GM06990 (cell line): ENCODE measurements at regions not wholly inside any gene's neighbourhood (a gene's known extent, or its start where the extent isn't known, plus 50 kb on each side); places are given as distances from the start of the nearest gene placed in this dataset.

ENCODE experiments used
- DNase-seq: peaks from one replicate; pipeline ENCODE4 v3.0.0-alpha.2; 2011; ENCODE audit not compliant: insufficient read length; ENCODE audit errors: extremely low read depth
- H3K27me3 ChIP-seq: replicated peaks from 2 replicates; pipeline ENCODE4 v1.6.0; 2011; ENCODE audit warnings: low read length; ENCODE audit not compliant: control insufficient read depth, insufficient read depth
- H3K36me3 ChIP-seq: 2 replicates; pipeline ENCODE4 v1.5.1; 2011; ENCODE audit warnings: low read length; ENCODE audit not compliant: control insufficient read depth, insufficient read depth
- H3K4me3 ChIP-seq: replicated peaks from 2 replicates; pipeline ENCODE4 v1.5.1; 2011; ENCODE audit warnings: low read depth, mild to moderate bottlenecking, control low read depth, low read length
- TF ChIP-seq, protein P1 (sequence below): IDR thresholded peaks from 2 replicates; pipeline ENCODE4 v1.5.1; 2011; ENCODE audit warnings: low read length, control low read depth, mild to moderate bottlenecking, inconsistent platforms; ENCODE audit not compliant: insufficient read depth, poor library complexity, severe bottlenecking

DNA sequence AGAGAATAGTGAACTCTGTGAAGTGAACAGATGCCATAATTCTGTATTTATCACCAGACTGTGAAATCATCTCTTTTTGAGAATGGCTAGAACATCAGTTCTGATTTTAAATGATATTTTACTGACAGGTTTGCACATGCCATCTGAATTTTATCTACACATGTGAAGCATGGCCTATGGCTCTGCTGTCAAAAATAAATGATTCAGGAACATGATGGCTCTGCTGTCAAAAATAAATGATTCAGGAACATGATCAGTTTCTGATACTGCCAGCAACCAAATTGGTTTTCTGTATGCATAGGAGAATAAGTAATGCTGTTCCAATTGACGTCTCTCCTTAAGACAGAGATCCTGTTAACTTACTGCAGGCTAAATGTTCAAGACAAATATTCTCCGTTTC, 70.6 kb upstream of the TLL1 start:
- H3K4me3 ChIP-seq: no peak overlapping the region
- TF ChIP-seq, protein P1, sequence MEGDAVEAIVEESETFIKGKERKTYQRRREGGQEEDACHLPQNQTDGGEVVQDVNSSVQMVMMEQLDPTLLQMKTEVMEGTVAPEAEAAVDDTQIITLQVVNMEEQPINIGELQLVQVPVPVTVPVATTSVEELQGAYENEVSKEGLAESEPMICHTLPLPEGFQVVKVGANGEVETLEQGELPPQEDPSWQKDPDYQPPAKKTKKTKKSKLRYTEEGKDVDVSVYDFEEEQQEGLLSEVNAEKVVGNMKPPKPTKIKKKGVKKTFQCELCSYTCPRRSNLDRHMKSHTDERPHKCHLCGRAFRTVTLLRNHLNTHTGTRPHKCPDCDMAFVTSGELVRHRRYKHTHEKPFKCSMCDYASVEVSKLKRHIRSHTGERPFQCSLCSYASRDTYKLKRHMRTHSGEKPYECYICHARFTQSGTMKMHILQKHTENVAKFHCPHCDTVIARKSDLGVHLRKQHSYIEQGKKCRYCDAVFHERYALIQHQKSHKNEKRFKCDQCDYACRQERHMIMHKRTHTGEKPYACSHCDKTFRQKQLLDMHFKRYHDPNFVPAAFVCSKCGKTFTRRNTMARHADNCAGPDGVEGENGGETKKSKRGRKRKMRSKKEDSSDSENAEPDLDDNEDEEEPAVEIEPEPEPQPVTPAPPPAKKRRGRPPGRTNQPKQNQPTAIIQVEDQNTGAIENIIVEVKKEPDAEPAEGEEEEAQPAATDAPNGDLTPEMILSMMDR: no peak
- H3K36me3 ChIP-seq: no peaks in the 10 kb centered on the region
- no peaks in the 10 kb centered on the region for H3K27me3 ChIP-seq
- no peak for DNase-seq

DNA sequence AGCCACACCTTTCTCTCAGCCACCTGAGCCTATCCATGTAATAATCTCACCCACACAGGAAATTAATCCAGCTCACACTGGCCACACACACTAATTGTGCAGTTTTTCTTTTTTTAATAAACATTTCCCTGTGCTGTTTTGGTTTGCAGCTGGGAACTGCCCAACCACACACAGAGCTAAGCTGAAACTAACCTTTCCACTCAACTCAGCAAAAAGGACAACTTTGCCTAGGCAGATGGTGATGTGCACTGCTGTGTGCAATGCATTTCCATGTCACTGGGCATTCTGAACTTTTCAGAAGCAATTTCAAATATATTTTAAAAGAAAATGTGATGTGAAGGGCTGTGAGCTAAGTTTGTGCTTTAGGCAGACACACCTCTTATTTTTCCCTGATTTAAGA, 70.0 kb upstream of the TLL1 start:
- no peak overlapping the region for H3K4me3 ChIP-seq

DNA sequence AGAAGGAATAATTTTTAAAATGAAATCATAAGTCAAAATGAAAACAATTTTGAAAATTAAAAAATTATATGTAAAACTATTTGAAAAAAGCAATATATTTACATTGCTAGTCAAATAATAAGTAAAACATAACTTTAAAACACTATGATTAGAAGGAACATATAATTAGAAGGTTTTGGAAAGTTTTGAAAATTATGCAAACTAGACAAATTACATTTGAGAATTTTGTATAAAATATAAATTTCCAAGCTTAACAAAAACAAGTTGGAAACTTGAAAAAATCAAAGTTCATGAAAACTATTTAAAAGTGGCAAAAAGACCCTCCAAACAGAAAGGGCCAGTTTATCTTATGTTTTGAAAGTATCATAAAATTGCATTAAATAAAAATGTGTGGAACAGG, 67.6 kb upstream of the TLL1 start:
- TF ChIP-seq, protein P1: no peak
- no peak for DNase-seq
- Histone ChIP-seq H3K27me3 (no peaks in the 10 kb centered on the region), H3K36me3 (no peaks in the 10 kb centered on the region), H3K4me3 (no peak overlapping the region)

More for the DNA sequence above, 70.0 kb upstream of the TLL1 start:
- no peak for DNase-seq
- Histone ChIP-seq H3K36me3 (no peaks in the 10 kb centered on the region), H3K27me3 (no peaks in the 10 kb centered on the region)
- TF ChIP-seq, protein P1: no peak

DNA sequence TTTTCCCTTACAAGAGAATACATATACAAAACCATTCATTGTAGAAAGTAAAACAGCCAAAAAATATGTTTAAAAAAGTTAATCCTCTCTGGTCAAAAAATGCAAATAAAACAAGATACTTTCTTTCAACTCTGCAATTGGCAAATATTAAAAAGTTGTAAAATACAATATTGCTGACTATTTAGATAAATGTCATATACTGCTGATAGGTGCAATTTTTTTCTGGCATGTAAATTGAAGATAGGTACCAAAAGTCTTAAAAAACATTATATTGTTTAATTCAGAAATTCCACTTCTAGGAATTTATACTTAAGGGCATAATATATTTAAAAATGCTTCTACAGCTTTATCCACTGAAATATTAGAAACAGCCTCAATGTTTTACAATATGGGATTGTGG, 66.4 kb upstream of the TLL1 start:
- DNase-seq: no peak
- H3K36me3 ChIP-seq: no peaks in the 10 kb centered on the region
- TF ChIP-seq, protein P1: no peak
- H3K4me3 ChIP-seq: no peak overlapping the region
- H3K27me3 ChIP-seq: no peaks in the 10 kb centered on the region

DNA sequence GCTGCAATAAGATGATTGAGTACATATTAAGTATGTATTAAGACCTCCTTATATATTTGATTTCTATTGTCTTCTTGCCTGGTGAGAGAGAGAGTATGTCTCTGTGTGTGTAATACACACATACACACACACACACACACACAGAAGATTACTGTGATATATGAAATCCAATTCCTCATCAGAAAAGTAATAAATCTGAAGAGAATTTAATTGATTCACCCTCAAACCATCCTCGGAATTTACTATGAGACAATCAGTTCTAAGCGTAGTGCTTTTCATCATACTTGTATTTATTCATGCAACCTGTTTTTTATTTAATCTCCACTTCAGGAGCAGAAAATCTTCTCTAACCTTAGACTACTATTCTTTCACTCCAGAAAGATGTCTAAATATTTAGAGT, 62.3 kb upstream of the TLL1 start:
- Histone ChIP-seq H3K27me3 (no peaks in the 10 kb centered on the region), H3K36me3 (no peaks in the 10 kb centered on the region), H3K4me3 (no peak overlapping the region)
- no peak for DNase-seq
- TF ChIP-seq, protein P1: no peak

DNA sequence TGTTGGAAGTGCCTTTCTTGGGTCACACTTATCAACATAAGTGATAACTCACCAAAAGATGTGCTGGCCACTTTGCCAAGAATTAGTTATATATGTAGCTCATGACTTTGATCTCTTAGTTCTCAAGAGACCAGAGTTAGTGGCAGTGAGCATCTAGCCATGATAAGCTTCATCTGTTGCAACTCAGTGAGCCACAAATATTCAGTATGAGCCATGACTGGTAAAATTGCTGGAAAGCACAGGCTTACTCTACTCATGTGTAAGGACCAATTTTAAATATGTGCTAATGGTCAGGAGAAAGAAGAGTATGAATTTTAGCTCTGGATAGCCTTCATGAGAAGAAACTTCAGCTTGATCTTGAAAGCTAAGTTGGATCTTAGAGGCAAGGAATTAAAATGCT, 59.4 kb upstream of the TLL1 start:
- Histone ChIP-seq H3K27me3 (no peaks in the 10 kb centered on the region), H3K4me3 (no peak overlapping the region), H3K36me3 (no peaks in the 10 kb centered on the region)
- DNase-seq: no peak
- TF ChIP-seq, protein P1: no peak
